T-helper 22 cell (primary cell): ENCODE measurements at regions not wholly inside any gene's neighbourhood (a gene's known extent, or its start where the extent isn't known, plus 50 kb on each side); places are given as distances from the start of the nearest gene placed in this dataset.

ENCODE experiments used
- DNase-seq: peaks from one replicate; pipeline ENCODE4 v3.0.0-alpha.2; 2020; ENCODE audit warnings: low read depth

DNA sequence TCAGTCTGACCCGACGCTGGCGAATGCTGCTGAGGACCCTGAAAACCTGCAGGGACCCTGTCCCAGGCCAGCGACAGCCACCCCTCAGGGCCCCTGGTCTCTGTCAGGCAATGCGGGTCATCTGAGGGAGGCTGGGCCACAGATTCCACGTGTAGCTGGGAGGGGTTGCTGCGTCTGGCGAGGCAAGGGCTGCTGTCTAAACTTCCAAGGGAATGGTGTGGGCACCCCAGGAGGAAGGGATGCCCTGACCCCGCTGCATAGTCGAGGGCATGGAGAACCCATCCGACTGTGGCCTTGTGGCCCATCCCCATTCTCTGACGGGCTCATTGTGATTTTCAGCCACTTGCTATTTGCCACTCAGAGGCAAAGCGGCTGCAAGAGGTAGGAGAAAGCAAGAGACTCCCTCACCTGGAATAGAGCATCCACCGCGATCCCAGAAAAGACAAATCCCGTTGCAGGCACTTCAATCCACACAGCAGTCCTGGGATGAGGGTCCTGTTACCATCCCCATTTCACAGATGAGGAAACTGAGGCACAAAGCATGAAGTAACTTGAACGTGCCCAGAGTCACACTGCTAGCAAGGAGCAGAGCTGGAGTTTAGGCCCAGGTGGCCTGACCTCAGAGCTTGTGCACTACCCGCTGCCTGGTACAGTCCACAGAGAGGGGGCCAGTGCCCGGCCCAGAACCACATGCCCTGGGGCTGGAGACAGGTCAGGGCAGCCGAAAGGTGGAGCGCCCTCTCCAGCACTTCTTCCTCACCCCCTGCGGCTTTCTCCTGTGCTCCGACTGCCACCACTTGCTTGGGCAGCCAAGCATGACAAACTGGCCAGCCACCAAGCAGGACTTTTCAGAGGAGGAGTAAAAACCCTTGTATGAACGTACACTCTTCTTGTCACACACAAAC is 163.8 kb upstream of the KLF14 start:
- DNase-seq: no peak

DNA sequence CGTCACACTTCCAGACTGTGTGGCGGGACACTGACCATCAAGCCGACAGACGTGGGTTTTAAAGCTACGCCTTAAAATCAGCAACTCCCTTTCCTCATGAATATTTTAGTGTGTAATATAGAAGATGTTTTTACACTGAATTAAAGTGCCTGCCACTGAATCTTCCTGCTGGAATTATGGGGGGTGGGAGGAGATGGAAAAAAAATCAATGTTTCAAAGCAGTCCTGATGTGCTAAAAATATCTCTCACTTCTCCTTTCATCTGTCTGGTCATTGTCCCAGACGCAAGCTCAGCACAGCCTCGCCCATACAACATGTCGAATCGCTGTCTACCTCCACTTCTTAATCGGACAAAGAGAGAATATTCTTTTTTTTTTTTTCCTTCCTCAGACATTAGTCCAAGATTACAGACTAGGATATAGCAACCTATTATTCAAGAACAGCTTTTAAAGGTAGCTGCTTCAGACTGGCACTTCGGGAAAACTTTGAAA is 165.1 kb upstream of the KLF14 start:
- DNase-seq: no peak

GRCh38 chr7:130899638-130900401 is 165.8 kb upstream of the KLF14 start:
- DNase-seq: no peak

- DNase-seq: no peak
Measured at GRCh38 chr7:130900471-130901076, 166.6 kb upstream of the KLF14 start.

DNA sequence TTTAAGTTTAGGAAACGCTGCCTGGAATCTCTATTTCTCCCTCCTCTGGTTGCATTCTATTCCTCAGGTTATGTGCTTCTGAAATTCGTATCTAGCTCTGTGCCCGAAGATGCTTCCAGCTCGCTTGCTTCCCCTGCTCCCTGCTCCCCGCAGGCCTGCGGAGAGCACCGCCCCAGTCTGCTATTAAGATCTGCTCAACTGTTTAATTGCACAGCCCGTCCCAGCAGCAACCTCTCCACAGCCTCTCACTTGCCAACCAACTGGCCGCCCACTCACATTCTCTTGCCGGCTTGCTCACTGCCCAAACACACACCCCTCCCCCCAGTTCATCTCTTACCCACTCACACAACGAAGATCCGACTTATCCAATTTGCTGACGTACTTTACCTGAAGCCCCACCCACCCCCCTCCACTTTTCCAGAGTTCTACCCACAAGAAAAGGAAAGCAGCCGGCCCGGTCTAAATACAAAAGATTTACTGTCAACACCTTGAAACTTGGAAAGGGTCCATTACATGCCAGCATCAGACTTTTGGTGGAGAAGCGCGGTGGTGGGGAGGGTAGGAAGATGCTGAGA is 167.3 kb upstream of the KLF14 start:
- DNase-seq: no peak

GRCh38 chr7:130902755-130903357 is 168.8 kb upstream of the KLF14 start:
- no peak for DNase-seq

GRCh38 chr7:130903358-130903974 is 169.5 kb upstream of the KLF14 start:
- no peak for DNase-seq

- DNase-seq: no peak
Measured at GRCh38 chr7:130904031-130904757, 170.2 kb upstream of the KLF14 start.

- DNase-seq: no peak
Measured at GRCh38 chr7:130904792-130905191, 170.8 kb upstream of the KLF14 start.

GRCh38 chr7:130906575-130906974 is 172.6 kb upstream of the KLF14 start:
- DNase-seq: no peak

- no peak for DNase-seq
Measured at GRCh38 chr7:130907439-130907838, 173.4 kb upstream of the KLF14 start.

DNA sequence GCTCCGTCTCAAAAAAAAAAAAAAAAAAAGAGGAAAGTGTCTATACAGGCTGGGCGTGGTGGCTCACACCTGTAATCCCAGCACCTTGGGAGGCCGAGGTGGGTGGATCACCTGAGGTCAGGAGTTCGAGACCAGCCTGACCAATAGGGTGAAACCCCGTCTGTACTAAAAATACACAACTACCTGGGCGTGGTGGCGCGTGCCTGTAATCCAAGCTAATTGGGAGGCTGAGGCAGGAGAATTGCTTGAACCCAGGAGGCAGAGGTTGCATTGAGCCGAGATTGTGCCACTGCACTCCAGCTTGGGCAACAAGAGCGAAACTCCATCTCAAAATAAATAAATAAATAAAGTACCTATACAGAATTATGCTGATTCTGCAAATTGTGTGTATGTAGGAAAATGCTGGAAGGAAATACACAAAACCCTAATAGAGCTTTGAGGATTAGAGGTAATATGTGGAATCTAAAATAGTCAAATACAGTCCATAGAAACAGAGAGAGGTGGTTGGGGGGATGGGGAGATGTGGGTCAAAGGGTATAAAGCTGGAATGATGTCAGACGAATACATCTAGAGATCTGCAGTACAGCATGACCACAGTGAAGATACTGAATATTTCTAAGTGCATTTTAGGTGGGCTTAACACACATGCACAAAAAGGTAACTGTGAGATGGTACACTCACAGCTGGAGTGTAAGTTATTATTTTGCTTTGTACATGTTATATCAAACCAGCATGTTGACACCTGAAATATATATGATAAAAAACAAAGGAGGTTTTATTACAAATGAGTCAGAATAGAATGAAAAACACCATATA is 174.5 kb upstream of the KLF14 start:
- no peak for DNase-seq

- no peak for DNase-seq
Measured at GRCh38 chr7:130909161-130909836, 175.3 kb upstream of the KLF14 start.

DNA sequence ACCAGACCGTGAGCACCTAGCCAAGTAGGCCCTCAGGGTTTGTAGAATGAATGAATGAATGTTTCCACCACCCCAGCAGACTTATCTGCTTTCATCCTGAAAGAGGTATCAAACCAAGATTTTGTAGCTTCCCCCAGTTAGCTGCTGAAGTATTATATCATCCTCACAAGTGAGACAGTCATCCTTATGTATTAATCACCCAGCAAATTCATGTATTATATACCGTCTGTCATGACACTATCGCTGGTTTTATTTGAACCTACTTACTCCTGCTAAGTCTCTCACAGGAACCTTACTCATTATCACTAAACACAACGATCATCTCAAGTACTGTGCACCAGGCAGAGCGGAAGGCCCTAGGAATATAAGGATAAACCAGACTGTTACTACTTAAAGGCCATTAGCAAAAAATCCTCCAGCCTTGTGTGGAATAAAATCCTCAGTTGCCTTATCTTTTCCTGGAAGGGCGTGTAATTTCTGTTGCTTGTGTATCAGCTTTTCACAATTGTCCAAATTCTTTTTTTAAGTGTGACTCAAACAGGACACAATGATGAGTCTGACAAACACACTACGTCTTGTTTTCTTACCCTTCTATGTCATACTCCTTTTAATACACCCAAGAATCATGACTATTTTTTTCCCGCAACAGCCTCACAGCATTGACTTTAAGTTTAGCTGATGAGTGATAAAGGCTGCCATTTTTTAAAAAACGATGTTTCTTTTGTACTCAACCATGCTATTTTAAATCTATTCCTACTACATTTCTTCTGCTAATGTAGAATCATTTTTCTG is 176.1 kb upstream of the KLF14 start:
- DNase-seq: no peak

GRCh38 chr7:130910949-130911944 is 177.2 kb upstream of the KLF14 start:
- DNase-seq: no peak

- DNase-seq: no peak
Measured at GRCh38 chr7:130912082-130912861, 178.3 kb upstream of the KLF14 start.
